ENCODE measurements at regions not wholly inside any gene's neighbourhood (a gene's known extent, or its start where the extent isn't known, plus 50 kb on each side); places are given as distances from the start of the nearest gene placed in this dataset.

DNA sequence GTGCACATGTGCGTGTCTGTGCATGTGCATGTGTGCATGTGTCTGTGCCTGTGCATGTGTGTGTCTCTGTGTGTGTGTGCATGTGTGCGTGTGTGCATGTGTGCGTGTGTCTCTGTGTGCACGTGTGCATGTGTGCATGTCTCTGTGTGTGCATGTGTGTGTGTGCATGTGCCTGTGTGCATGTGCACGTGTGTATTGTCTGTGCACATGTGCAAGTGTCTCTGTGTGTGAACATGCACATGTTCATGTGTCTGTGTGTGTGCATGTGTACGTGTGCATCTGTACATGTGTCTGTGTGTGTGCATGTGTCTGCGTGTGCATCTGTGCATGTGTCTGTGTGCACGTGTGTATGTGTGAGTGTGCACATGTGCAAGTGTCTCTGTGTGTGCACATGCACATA lies 277.3 kb downstream of the GALR1 start:
- DNase-seq: no peak

DNA sequence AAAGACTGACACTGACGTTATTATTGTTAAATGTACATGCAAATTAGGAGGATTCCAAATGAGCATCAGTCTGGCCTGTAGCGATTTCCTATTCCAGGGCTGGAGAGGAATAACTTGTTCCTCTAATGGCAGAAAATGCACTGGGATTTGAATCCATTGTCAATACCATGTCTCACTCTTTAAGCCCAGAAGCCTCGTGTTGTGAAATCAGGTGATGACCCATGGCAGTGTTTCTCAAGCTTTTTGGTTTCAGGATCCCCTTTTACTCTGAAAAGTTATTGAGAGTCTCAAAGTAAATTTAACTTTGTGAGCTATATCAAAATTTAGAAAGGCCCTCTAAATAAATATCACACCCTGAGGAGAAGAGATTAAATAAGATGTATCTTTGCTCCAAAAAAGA lies 279.2 kb downstream of the GALR1 start:
- no peak for DNase-seq

DNA sequence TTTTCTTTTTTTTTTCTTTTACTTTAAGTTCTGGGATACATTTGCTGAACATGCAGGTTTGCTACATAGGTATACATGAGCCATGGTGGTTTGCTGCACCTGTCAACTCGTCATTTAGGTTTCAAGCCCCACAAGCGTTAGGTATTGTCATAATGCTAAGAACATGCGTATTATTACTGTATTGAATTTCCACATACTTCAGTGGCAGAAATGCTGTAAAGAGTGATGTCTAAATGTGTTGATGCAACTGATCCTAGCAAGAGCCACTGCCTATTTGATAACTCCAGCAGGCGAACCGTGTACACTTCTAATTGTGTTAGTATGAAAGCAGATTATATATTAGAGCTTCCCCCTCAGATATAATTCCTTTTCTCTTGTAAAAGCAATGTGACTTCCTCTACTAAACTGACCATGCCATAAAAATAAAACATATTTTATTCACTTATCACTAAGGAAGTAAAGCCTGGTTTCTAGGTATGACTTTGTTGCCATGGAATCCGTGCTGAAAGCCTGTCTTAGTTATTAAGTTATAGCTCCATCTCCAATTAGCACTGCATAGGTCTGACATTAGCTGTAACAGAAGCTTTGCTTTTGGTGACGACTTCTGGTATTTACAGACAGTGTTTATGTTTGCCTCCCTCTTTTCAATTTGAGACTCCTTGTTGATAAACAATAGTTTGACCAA lies 280.0 kb downstream of the GALR1 start:
- no peak for DNase-seq

DNA sequence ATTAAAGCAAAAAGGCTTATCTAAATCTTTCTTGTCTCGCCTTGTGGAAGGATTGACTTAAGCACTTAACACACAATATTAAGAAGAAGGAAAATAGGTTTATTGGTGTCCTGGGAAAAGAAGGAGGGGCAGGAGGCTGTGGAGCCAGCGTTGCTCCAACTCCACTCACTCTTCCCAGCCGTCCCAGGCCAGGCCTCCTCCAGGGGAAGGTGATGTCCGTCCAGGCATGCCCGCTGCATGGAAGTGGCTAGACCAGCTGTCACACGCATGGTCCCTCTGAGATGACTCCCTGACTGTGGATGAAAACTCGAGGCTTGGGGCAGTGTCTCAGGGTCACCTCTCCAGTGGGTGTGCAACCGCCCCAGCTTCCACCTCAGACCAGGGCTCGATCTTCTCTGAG lies 281.1 kb downstream of the GALR1 start:
- no peak for DNase-seq

DNA sequence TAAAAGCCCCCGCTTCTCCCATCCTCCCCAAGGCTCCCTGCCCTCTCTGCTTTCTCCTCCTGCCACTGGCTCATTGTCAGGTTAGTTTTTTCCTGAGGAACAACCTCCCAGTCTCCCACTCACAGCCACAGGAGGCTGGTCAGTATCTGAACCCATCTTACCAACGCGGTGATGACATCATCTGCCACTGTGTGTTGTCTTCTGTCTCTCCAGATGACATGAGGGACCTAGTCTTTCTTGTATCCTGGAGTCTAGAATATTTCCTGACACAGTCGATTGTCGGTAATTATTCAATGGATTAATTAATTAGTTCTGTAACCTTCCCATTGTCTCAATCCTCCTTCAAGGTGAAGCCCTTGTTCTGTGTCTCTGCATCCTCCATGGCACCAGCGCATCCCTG lies 290.2 kb downstream of the GALR1 start:
- no peak for DNase-seq

- no peak for DNase-seq
Observed at GRCh38 chr18:77544792-77545191, 295.1 kb downstream of the GALR1 start.

DNA sequence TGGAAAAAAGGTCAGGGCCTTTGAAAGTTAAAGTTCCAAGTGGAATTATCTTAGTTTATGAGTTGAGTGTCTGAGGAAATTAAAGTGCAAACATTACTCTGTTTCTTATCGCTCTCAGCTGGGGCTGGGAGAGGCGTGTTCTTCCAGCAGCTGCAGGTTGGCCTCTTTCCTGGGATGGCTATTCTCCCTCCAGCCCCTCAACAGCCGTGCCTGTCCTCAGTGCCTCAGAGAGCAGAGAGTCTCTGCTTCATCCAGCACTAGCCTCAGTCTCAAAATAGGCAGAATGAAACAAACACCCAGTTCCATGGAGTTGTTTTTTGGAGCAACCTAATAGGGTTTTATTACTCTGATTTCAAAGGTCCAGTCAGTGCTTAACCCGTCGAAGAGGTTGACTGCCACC lies 298.1 kb downstream of the GALR1 start:
- no peak for DNase-seq

DNA sequence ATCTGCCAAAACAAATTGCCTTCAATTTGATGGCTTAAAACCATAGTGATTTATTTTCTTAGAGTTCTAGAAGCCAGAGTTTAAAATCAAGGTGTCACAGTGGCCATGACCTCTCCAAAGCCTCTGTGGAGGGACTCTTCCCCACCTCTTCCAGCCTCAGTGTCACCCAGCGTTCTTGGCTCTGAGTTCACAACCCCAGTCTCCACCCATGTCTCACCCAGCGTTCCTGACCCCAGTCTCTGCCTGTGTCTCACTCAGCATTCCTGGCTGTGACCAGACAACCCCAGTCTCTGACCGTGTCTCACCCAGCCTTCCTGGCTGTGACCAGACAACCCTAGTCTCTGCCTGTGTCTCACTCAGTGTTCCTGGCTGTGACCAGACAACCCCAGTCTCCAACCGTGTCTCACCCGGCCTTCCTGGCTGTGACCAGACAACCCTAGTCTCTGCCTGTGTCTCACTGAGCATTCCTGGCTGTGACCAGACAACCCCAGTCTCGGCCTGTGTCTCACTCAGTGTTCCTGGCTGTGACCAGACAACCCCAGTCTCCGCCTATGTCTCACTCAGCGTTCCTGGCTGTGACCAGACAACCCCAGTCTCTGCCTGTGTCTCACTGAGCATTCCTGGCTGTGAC lies 299.3 kb downstream of the GALR1 start:
- no peak for DNase-seq

DNA sequence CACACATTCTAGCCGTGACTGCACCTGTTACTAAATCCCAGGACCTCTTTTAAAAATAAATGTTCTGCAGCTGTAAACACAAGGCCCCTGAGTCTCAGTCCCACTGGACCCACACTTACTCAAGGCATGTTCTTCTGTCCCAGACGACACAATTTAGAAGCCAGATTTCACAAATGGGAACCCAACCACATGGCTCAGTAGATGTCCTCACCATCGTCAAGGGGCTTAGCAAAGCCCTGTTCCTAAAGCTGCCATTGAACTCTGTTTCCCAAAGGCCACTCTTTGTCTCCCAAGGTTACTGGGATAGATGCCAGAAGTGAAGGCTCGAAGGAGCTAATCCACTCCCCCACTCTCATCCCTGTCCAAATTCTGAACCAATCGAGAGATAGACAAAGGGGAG lies 301.0 kb downstream of the GALR1 start:
- no peak for DNase-seq

GRCh38 chr18:77551055-77551454 lies 301.4 kb downstream of the GALR1 start:
- no peak for DNase-seq

DNA sequence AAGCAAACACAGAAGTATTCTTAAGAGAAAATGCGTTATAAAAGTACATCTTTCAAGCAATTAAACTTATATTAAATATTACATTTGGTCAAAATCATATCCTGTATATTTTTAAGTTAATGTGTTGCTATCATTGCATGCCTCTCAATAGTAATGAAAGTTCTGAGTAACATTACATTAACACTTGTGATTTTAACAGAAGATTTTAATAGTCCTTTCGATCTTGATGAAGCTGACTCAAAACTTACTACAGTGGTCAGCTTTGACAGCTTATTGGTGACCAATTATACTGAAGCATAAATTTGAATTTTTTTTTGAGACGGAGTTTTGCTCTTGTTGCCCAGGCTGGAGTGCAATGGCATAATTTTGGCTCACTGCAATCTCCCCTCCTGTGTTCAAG lies 303.3 kb downstream of the GALR1 start:
- no peak for DNase-seq

- no peak for DNase-seq
Observed at GRCh38 chr18:77554061-77554460, 304.4 kb downstream of the GALR1 start.

GRCh38 chr18:77557046-77557587 lies 307.5 kb downstream of the GALR1 start:
- no peak for DNase-seq

GRCh38 chr18:77559274-77559910 lies 309.7 kb downstream of the GALR1 start:
- DNase-seq: no peak

DNA sequence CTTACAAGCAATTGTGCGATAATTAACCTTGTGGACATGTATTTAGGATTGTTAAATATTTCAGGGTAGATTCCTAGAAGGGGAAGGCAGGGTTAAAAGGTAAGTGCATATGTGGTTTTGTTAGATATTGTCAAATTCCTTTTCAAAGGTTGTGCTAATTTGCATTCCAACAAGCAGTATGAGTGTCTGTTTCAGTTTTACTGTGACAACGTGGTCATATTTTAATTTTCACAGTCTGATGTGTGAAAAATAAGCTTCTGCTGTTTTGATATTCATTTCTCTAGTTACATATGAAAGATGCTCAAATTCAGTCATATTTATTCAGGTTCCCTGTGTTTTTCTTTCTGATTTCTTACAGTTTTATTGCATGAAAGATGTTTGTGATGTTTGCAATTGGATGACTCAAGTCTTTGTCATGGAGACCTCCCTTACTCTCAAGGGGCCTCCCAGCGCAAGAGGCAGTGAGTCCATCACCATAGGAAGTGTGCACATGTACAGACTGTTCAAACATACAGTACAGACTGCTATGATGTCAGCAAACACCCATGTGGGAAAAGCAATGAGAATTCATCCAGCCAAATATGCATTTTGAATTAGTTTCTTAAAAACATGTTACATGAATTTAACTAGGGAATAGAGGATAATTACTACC lies 310.8 kb downstream of the GALR1 start:
- no peak for DNase-seq

DNA sequence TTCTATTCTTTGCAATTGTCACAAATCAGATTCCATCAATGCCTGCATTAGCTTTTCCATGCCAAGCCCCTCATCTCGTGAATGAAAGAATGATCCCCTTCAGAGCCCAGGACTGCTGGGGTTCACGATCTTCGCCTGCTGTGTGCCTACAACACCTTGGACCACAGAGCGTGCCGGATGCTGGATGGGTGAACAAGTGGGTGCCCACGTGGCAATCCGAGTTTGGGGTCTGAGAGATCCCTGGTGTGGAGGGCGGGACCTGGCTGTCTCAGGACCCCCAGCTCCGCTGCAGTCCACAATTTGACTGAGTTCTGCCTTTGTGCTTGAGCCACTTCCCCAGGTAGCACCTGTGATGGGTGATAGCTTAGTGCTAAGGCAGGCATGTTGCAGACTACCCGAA lies 317.0 kb downstream of the GALR1 start:
- DNase-seq: no peak

DNA sequence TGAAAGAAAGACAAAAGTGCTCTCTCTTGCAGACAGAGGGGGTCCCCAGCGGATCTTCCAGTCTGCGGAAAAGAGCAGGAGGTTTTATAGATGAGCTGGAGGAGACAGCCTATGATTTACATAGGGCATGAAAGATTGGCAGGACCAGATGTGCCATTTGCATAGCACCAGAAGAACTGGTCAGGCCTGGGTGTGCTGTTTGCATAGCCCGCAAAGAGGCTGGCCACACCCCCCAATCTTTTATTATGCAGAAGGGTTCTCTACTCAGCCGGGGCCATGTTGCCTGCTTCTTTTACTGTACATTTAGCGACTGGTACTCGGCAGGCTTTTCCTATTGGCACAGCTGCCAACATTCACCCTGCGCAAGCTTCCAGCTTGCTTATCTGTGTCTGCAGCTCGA lies 317.6 kb downstream of the GALR1 start:
- no peak for DNase-seq

DNA sequence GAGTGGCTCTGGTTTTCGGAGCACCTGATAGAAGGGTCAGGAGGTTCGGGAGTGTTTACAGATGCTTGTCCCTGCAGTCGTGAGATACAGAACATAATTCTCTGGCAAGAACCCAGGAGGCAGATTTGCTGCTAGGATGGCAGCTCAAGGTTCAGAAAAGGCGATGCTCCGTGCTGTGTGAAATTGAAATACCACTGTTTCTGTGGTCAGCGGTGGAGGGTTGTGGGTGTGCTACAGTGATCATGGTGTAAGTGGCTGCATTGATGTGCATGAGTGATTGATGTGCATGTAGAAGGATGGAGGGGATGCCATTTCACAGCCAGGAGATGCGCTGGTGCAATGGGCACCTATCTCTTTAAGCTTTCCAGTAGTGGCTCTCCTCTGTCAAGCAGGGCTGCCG lies 322.1 kb downstream of the GALR1 start:
- no peak for DNase-seq

GRCh38 chr18:77572537-77572936 lies 322.9 kb downstream of the GALR1 start:
- DNase-seq: peak; percentile 55

- DNase-seq: no peak
Observed at GRCh38 chr18:77573571-77573970, 323.9 kb downstream of the GALR1 start.

- no peak for DNase-seq
Observed at GRCh38 chr18:77590943-77591515, 341.4 kb downstream of the GALR1 start.

- DNase-seq: no peak
Observed at GRCh38 chr18:77597726-77598125, 348.1 kb downstream of the GALR1 start.

GRCh38 chr18:77600674-77601073 lies 351.0 kb downstream of the GALR1 start:
- DNase-seq: no peak

Measured in GF-D8 (cell line).